ENCODE measurements at regions not wholly inside any gene's neighbourhood (a gene's known extent, or its start where the extent isn't known, plus 50 kb on each side); places are given as distances from the start of the nearest gene placed in this dataset.

DNA sequence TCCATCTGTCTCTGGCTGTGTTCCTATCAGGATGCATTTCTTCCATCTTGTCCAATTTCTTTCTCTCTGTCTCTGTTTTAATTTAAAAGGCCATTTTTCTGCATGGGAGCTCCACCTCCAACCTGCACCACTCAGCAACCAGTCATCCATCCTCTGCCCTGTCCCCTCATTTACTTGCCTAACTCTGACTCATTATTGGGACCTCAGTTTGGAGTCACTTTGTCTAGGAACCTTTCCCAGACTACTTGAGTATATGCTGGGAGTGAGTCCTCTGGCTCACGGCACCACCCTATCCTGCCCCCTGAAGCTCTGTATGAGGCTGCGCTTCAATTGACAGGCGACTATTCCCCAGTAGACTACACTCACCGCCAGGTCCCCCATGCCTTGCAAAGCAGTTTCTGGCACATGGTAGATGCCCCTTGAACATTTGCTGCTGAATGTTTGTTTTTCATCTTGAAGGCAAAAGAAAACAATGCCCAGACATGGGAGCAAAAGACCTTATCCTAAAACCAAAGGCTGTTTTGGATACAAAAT is 513.3 kb upstream of the CFAP20DC start:
- 98% methylated on average over 4 of the region's 4 CpGs for WGBS
- Histone ChIP-seq H3K27me3 (ENCODE audit: control insufficient read depth in 2 of 2, insufficient read depth in 1 of 2, low read length in 1 of 2) (no peaks in the 10 kb centered on the region), H3K4me3 (ENCODE audit: low read length in 2 of 2) (no peak overlapping the region), H3K36me3 (ENCODE audit: control insufficient read depth in 2 of 2, insufficient read depth in 2 of 2, low read length in 1 of 2) (no peaks in the 10 kb centered on the region), H3K27ac (ENCODE audit: low read depth in 1 of 2, low read length in 1 of 2) (no peak overlapping the region), H3K9me3 (ENCODE audit: control insufficient read depth in 2 of 2, insufficient read depth in 1 of 2, low read length in 1 of 2) (no peaks in the 10 kb centered on the region), H3K4me1 (ENCODE audit: control insufficient read depth in 2 of 2, insufficient read depth in 2 of 2, low read length in 2 of 2) (no peaks in the 10 kb centered on the region)
- DNase-seq (ENCODE audit: low read depth in 6 of 9, low spot score in 9 of 9): no peak

DNA sequence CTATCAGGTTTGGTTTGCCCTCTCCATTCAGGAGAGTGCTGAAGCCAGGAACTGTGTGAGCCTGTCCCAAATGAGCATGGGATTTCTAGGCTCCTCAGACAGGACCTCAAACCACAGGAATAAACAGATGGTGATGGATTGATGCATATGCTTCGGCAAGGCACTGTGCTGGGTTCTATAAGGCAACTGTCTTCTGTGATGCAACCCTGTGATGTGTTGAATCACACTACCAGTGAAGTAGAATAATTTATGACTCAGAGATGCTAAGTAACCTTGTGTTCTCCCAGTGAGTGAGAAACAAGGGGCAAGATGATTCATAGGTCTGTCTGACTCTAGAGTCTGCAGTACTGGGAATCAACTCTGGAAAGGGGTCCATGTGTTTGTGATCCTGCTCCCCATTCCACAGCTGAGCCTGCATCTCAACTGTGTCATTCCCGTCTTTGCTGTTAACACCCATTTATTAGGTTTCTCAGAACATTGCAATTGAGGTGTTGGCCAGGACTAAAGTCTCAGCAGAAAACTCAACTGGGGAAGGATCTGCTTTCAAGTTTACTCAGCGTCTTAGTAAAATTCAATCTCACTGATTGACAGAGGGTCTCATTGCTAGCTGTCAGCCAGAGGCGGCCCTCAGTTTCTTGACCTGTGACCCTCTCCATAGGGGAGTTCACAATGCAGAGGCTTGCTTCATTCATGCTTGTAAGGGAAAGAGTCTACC is 510.1 kb upstream of the CFAP20DC start:
- Histone ChIP-seq H3K4me1 (ENCODE audit: control insufficient read depth in 2 of 2, insufficient read depth in 2 of 2, low read length in 2 of 2) (no peaks in the 10 kb centered on the region), H3K9me3 (ENCODE audit: control insufficient read depth in 2 of 2, insufficient read depth in 1 of 2, low read length in 1 of 2) (no peaks in the 10 kb centered on the region), H3K36me3 (ENCODE audit: control insufficient read depth in 2 of 2, insufficient read depth in 2 of 2, low read length in 1 of 2) (no peaks in the 10 kb centered on the region), H3K27me3 (ENCODE audit: control insufficient read depth in 2 of 2, insufficient read depth in 1 of 2, low read length in 1 of 2) (no peaks in the 10 kb centered on the region), H3K4me3 (ENCODE audit: low read length in 2 of 2) (no peak overlapping the region), H3K27ac (ENCODE audit: low read depth in 1 of 2, low read length in 1 of 2) (no peak overlapping the region)
- WGBS: 92% methylated on average over 4 of the region's 4 CpGs
- DNase-seq (ENCODE audit: low read depth in 6 of 9, low spot score in 9 of 9): no peak

- no peak for DNase-seq (ENCODE audit: low read depth in 6 of 9, low spot score in 9 of 9)
- Histone ChIP-seq H3K27me3 (ENCODE audit: control insufficient read depth in 2 of 2, insufficient read depth in 1 of 2, low read length in 1 of 2) (no peaks in the 10 kb centered on the region), H3K27ac (ENCODE audit: low read depth in 1 of 2, low read length in 1 of 2) (no peak overlapping the region), H3K36me3 (ENCODE audit: control insufficient read depth in 2 of 2, insufficient read depth in 2 of 2, low read length in 1 of 2) (no peaks in the 10 kb centered on the region), H3K4me1 (ENCODE audit: control insufficient read depth in 2 of 2, insufficient read depth in 2 of 2, low read length in 2 of 2) (no peaks in the 10 kb centered on the region), H3K9me3 (ENCODE audit: control insufficient read depth in 2 of 2, insufficient read depth in 1 of 2, low read length in 1 of 2) (no peaks in the 10 kb centered on the region), H3K4me3 (ENCODE audit: low read length in 2 of 2) (no peak overlapping the region)
- 42% methylated on average over 1 of the region's 1 CpG for WGBS
Measured at GRCh38 chr3:59558906-59559720, 509.3 kb upstream of the CFAP20DC start.

DNA sequence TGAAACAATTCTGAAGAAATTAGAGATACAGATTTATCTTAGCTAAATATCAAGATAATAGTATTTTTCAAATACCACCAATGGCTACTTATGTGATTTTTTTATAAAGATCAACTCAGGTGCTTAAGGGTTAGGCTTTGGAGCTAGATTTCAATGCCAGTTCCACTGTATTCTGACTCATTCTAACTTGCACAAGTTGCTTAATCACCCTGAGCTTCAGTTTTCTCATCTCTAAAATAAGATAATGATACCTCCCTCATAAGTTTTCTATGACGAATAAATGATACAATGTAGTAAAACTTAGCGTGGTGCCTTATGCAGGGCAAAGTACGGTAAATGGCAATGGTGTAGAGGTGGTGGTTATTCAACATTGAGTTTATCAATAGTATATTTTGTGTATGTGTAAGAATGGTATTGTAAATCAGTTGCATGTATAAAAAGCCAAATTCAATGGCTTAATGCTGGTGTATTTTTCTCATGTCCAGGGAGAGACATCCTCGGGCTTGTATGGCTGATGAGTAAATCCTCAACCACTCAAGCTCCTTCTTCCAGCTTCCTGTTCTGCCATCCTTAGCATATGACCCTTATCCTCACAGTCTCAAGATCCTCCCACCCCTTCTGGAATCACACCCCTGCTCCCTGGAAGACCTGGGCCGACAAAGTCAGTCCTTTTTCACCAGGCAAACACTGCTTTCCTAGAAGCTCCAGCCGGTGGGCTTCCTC is 505.9 kb upstream of the CFAP20DC start:
- Histone ChIP-seq H3K4me1 (ENCODE audit: control insufficient read depth in 2 of 2, insufficient read depth in 2 of 2, low read length in 2 of 2) (no peaks in the 10 kb centered on the region), H3K36me3 (ENCODE audit: control insufficient read depth in 2 of 2, insufficient read depth in 2 of 2, low read length in 1 of 2) (no peaks in the 10 kb centered on the region), H3K9me3 (ENCODE audit: control insufficient read depth in 2 of 2, insufficient read depth in 1 of 2, low read length in 1 of 2) (no peaks in the 10 kb centered on the region), H3K27me3 (ENCODE audit: control insufficient read depth in 2 of 2, insufficient read depth in 1 of 2, low read length in 1 of 2) (no peaks in the 10 kb centered on the region), H3K4me3 (ENCODE audit: low read length in 2 of 2) (no peak overlapping the region), H3K27ac (ENCODE audit: low read depth in 1 of 2, low read length in 1 of 2) (no peak overlapping the region)
- WGBS: 91% methylated on average over 6 of the region's 6 CpGs
- DNase-seq (ENCODE audit: low read depth in 6 of 9, low spot score in 9 of 9): no peak

GRCh38 chr3:59553076-59553475 is 503.3 kb upstream of the CFAP20DC start:
- Histone ChIP-seq H3K27me3 (ENCODE audit: control insufficient read depth in 2 of 2, insufficient read depth in 1 of 2, low read length in 1 of 2) (no peaks in the 10 kb centered on the region), H3K9me3 (ENCODE audit: control insufficient read depth in 2 of 2, insufficient read depth in 1 of 2, low read length in 1 of 2) (no peaks in the 10 kb centered on the region), H3K4me1 (ENCODE audit: control insufficient read depth in 2 of 2, insufficient read depth in 2 of 2, low read length in 2 of 2) (no peaks in the 10 kb centered on the region), H3K27ac (ENCODE audit: low read depth in 1 of 2, low read length in 1 of 2) (no peak overlapping the region), H3K36me3 (ENCODE audit: control insufficient read depth in 2 of 2, insufficient read depth in 2 of 2, low read length in 1 of 2) (no peaks in the 10 kb centered on the region), H3K4me3 (ENCODE audit: low read length in 2 of 2) (no peak overlapping the region)
- 71% methylated on average over 3 of the region's 3 CpGs for WGBS
- no peak for DNase-seq (ENCODE audit: low read depth in 6 of 9, low spot score in 9 of 9)

DNA sequence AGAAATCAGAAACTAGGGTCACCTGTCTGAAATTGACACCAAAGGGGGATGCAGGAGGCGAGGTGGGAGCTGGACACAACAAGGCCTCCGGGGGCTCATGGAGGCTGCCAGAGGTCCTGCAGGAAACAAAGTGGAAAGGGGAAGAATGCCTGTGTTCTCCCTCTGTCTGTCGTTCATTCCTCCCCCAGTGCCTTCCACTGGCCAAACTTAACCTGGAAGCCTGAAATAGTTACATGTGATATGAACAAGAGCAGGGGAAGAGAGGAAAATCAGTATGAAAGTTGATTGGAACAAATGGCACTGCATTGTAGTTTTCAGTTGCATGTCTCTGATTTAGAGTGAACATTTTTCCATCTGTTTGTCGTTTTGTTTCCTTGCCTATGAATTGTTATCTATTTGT is 502.0 kb upstream of the CFAP20DC start:
- Histone ChIP-seq H3K27ac (ENCODE audit: low read depth in 1 of 2, low read length in 1 of 2) (no peak overlapping the region), H3K36me3 (ENCODE audit: control insufficient read depth in 2 of 2, insufficient read depth in 2 of 2, low read length in 1 of 2) (no peaks in the 10 kb centered on the region), H3K9me3 (ENCODE audit: control insufficient read depth in 2 of 2, insufficient read depth in 1 of 2, low read length in 1 of 2) (no peaks in the 10 kb centered on the region), H3K4me1 (ENCODE audit: control insufficient read depth in 2 of 2, insufficient read depth in 2 of 2, low read length in 2 of 2) (no peaks in the 10 kb centered on the region), H3K4me3 (ENCODE audit: low read length in 2 of 2) (no peak overlapping the region), H3K27me3 (ENCODE audit: control insufficient read depth in 2 of 2, insufficient read depth in 1 of 2, low read length in 1 of 2) (no peaks in the 10 kb centered on the region)
- no peak for DNase-seq (ENCODE audit: low read depth in 6 of 9, low spot score in 9 of 9)
- 94% methylated on average over 4 of the region's 4 CpGs for WGBS

DNA sequence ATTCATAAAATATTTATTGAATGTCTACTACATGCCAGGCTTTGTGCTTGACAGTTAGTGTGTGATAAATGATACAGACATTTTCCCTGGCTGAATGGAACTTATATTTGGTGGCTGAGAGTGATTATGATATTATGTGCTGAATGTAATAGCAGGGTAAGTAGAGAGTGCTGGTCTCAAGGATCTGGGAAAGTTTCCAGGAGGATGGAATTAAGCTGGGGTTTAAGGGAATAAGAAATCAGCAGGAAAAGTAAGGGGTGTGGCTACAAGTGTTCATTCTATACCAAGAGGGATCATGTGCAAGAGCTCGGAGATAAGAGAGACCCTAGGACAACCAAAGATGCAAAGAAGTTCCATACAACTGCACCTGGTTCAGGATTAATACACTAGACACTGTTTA is 500.1 kb upstream of the CFAP20DC start:
- Histone ChIP-seq H3K36me3 (ENCODE audit: control insufficient read depth in 2 of 2, insufficient read depth in 2 of 2, low read length in 1 of 2) (no peaks in the 10 kb centered on the region), H3K27me3 (ENCODE audit: control insufficient read depth in 2 of 2, insufficient read depth in 1 of 2, low read length in 1 of 2) (no peaks in the 10 kb centered on the region), H3K4me3 (ENCODE audit: low read length in 2 of 2) (no peak overlapping the region), H3K27ac (ENCODE audit: low read depth in 1 of 2, low read length in 1 of 2) (no peak overlapping the region), H3K9me3 (ENCODE audit: control insufficient read depth in 2 of 2, insufficient read depth in 1 of 2, low read length in 1 of 2) (no peaks in the 10 kb centered on the region), H3K4me1 (ENCODE audit: control insufficient read depth in 2 of 2, insufficient read depth in 2 of 2, low read length in 2 of 2) (no peaks in the 10 kb centered on the region)
- DNase-seq (ENCODE audit: low read depth in 6 of 9, low spot score in 9 of 9): no peak
- WGBS: 96% methylated on average over 1 of the region's 1 CpG

- Histone ChIP-seq H3K27me3 (ENCODE audit: control insufficient read depth in 2 of 2, insufficient read depth in 1 of 2, low read length in 1 of 2) (no peaks in the 10 kb centered on the region), H3K4me1 (ENCODE audit: control insufficient read depth in 2 of 2, insufficient read depth in 2 of 2, low read length in 2 of 2) (no peaks in the 10 kb centered on the region), H3K36me3 (ENCODE audit: control insufficient read depth in 2 of 2, insufficient read depth in 2 of 2, low read length in 1 of 2) (no peaks in the 10 kb centered on the region), H3K9me3 (ENCODE audit: control insufficient read depth in 2 of 2, insufficient read depth in 1 of 2, low read length in 1 of 2) (no peaks in the 10 kb centered on the region), H3K27ac (ENCODE audit: low read depth in 1 of 2, low read length in 1 of 2) (no peak overlapping the region), H3K4me3 (ENCODE audit: low read length in 2 of 2) (no peak overlapping the region)
- no peak for DNase-seq (ENCODE audit: low read depth in 6 of 9, low spot score in 9 of 9)
- WGBS: 98% methylated on average over 3 of the region's 3 CpGs
Measured at GRCh38 chr3:59547874-59548273, 498.0 kb upstream of the CFAP20DC start.

- DNase-seq (ENCODE audit: low read depth in 6 of 9, low spot score in 9 of 9): no peak
- Histone ChIP-seq H3K9me3 (ENCODE audit: control insufficient read depth in 2 of 2, insufficient read depth in 1 of 2, low read length in 1 of 2) (no peaks in the 10 kb centered on the region), H3K4me1 (ENCODE audit: control insufficient read depth in 2 of 2, insufficient read depth in 2 of 2, low read length in 2 of 2) (peaks cover 0 to 7% of the 10 kb centered on the region in 2 donors), H3K36me3 (ENCODE audit: control insufficient read depth in 2 of 2, insufficient read depth in 2 of 2, low read length in 1 of 2) (no peaks in the 10 kb centered on the region), H3K27me3 (ENCODE audit: control insufficient read depth in 2 of 2, insufficient read depth in 1 of 2, low read length in 1 of 2) (no peaks in the 10 kb centered on the region), H3K27ac (ENCODE audit: low read depth in 1 of 2, low read length in 1 of 2) (no peak overlapping the region), H3K4me3 (ENCODE audit: low read length in 2 of 2) (no peak overlapping the region)
- WGBS: 98% methylated on average over 1 of the region's 1 CpG
Measured at GRCh38 chr3:59546522-59546921, 496.7 kb upstream of the CFAP20DC start.

Measured in thymus (tissue), 11 donors.